A673 (cell line): ENCODE measurements at regions not wholly inside any gene's neighbourhood (a gene's known extent, or its start where the extent isn't known, plus 50 kb on each side); places are given as distances from the start of the nearest gene placed in this dataset.

ENCODE experiments used
- EZH2 ChIP-seq: fragments of 200-600 bp; sonication (generic); IDR thresholded peaks from 2 replicates; pipeline ENCODE4 v1.6.1; 2017; ENCODE audit warnings: borderline replicate concordance, low read depth, mild to moderate bottlenecking, mixed read lengths, antibody characterized with exemption, low read length; ENCODE audit not compliant: poor library complexity, severe bottlenecking
- TF ChIP-seq, protein P1 (sequence below): fragments of 300-800, 200-600 bp; sonication (generic); conservative IDR thresholded peaks from 2 replicates; pipeline ENCODE4 v1.5.1; 2017; ENCODE audit warnings: low read depth, mild to moderate bottlenecking, antibody characterized with exemption, low read length, moderate library complexity, mixed read lengths

DNA sequence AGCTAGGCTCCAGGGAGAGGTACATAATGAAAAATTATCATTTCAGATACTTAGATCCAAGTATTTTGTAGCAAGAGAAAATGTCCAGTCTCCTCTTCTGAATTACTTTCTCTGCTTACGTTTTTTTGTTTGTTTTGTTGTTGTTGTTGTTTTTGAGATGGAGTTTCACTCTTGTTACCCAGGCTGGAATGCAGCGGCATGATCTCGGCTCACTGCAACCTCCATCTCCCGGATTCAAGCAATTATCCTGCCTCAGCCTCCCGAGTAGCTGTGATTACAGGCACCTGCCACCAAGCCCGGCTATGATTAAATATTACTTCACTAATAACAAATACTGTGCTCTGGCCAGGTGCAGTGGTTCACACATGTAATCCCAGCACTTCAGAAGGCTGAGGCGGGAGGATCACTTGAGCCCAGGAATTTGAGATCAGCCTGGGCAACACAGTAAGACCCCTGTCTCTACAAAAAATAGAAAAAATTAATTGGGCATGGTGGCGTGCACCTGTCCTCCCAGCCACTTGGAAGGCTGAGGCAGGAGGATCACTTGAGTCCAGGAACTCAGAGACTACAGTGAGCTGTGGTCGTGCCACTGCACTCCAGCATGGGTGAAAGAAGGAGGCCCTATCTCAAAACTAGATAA is 155.0 kb upstream of the JARID2 start:
- TF ChIP-seq, protein P1, sequence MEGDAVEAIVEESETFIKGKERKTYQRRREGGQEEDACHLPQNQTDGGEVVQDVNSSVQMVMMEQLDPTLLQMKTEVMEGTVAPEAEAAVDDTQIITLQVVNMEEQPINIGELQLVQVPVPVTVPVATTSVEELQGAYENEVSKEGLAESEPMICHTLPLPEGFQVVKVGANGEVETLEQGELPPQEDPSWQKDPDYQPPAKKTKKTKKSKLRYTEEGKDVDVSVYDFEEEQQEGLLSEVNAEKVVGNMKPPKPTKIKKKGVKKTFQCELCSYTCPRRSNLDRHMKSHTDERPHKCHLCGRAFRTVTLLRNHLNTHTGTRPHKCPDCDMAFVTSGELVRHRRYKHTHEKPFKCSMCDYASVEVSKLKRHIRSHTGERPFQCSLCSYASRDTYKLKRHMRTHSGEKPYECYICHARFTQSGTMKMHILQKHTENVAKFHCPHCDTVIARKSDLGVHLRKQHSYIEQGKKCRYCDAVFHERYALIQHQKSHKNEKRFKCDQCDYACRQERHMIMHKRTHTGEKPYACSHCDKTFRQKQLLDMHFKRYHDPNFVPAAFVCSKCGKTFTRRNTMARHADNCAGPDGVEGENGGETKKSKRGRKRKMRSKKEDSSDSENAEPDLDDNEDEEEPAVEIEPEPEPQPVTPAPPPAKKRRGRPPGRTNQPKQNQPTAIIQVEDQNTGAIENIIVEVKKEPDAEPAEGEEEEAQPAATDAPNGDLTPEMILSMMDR, result no peak
- TF ChIP-seq EZH2, result no peak
